ENCODE measurements at regions not wholly inside any gene's neighbourhood (a gene's known extent, or its start where the extent isn't known, plus 50 kb on each side); places are given as distances from the start of the nearest gene placed in this dataset.

DNA sequence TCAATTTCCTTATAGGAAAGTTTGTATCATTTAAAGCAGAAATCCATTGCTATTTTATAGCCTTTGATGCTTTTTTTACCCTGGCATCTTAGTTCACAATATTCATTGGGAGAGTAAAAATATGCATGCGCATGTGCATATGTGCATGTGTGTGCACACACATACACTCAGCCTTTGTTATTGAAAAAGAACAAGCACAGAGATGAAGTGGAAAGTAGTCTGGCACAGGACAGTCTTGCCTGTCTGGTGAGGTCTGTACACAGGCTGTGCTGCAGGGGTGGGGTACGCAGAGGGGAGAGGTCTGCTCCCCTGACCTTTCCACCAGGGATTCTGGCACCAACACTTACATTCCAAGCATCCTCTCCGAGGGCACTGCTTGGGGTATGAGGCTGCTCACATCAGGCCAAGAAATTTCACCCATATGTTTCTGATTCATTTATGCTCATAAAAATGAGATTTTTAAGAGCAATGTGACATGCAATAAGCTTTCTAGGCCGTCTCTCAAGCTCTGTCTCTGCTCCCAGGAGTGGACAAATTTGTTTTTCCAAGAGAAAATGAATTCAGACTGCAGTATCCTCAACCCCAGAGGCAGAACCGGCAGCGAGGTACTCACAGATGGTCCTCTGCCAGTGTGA, 237.2 kb downstream of the INSIG2 start:
- no peak for TF ChIP-seq CTCF (IDR thresholded peaks at IDR 0.05; ENCODE audit: low read depth, low read length)
- TF ChIP-seq MAX (IDR thresholded peaks at IDR 0.05; ENCODE audit: low read depth, low read length), result no peak
- no peak for TF ChIP-seq POLR2A (IDR thresholded peaks at IDR 0.05; ENCODE audit: extremely low read depth, insufficient read length)
- no peak for TF ChIP-seq MYC (IDR thresholded peaks at IDR 0.05; ENCODE audit: low read depth, low read length)
